Chondrocyte (in vitro differentiated cells): ENCODE measurements at regions not wholly inside any gene's neighbourhood (a gene's known extent, or its start where the extent isn't known, plus 50 kb on each side); places are given as distances from the start of the nearest gene placed in this dataset.
A peak's percentile ranks its signal among the peaks of the same experiment; 100 is the strongest.
"Not testable (repeated sequence)": the region's sequence is repeated elsewhere in the genome, so short reads cannot be mapped to it uniquely, and the experiment has no call there.

Source experiments
- DNase-seq: peaks from one replicate; pipeline ENCODE4 v3.0.0; 2021; ENCODE audit warnings: mixed read lengths, low spot score
- H3K27ac Mint-ChIP-seq: one replicate; pipeline ENCODE4 v1.8.0; 2021; ENCODE audit warnings: mild to moderate bottlenecking, moderate library complexity, mixed read lengths; ENCODE audit not compliant: unreplicated experiment
- H3K27me3 Mint-ChIP-seq: 2 replicates; pipeline ENCODE4 v1.8.0; 2021; ENCODE audit warnings: low read depth, mixed read lengths
- H3K36me3 Mint-ChIP-seq: 2 replicates; pipeline ENCODE4 v1.8.0; 2021; ENCODE audit warnings: low read depth, mixed read lengths
- H3K4me1 Mint-ChIP-seq: 2 replicates; pipeline ENCODE4 v1.8.0; 2021; ENCODE audit warnings: low read depth, mild to moderate bottlenecking, mixed read lengths
- H3K4me3 Mint-ChIP-seq: one replicate; pipeline ENCODE4 v1.8.0; 2021; ENCODE audit warnings: mild to moderate bottlenecking, moderate library complexity, mixed read lengths; ENCODE audit not compliant: unreplicated experiment
- H3K9me3 Mint-ChIP-seq: 2 replicates; pipeline ENCODE4 v1.8.0; 2021; ENCODE audit warnings: low read depth, mixed read lengths
- CTCF ChIP-seq: fragments of 200-600 bp; sonication (generic); IDR thresholded peaks from 2 replicates; pipeline ENCODE4 v1.5.0; 2021; ENCODE audit warnings: antibody characterized with exemption, mild to moderate bottlenecking, moderate library complexity

GRCh38 chr1:82371844-82372498 is 571.2 kb downstream of the ADGRL2 start:
- H3K4me1 Mint-ChIP-seq: peaks cover 22% of the 10 kb centered on the region
- no peak overlapping the region for H3K4me3 Mint-ChIP-seq
- no peak for DNase-seq
- H3K27ac Mint-ChIP-seq: peak overlapping the region; percentile 63
- H3K9me3 Mint-ChIP-seq: peaks cover 3% of the 10 kb centered on the region
- no peak for TF ChIP-seq CTCF
- peaks cover 1% of the 10 kb centered on the region for H3K36me3 Mint-ChIP-seq
- no peaks in the 10 kb centered on the region for H3K27me3 Mint-ChIP-seq

- Mint-ChIP-seq H3K4me1 (peaks cover 10% of the 10 kb centered on the region), H3K4me3 (no peak overlapping the region), H3K9me3 (no peaks in the 10 kb centered on the region), H3K27me3 (no peaks in the 10 kb centered on the region), H3K36me3 (no peaks in the 10 kb centered on the region), H3K27ac (no peak overlapping the region)
- DNase-seq: no peak
- no peak for TF ChIP-seq CTCF
These were observed 566.7 kb downstream of the ADGRL2 start for GRCh38 chr1:82367456-82367855.

- no peak for DNase-seq
- no peak for TF ChIP-seq CTCF
- H3K9me3 Mint-ChIP-seq: no peaks in the 10 kb centered on the region
- no peak overlapping the region for H3K27ac Mint-ChIP-seq
- no peaks in the 10 kb centered on the region for H3K36me3 Mint-ChIP-seq
- H3K4me3 Mint-ChIP-seq: no peak overlapping the region
- H3K27me3 Mint-ChIP-seq: no peaks in the 10 kb centered on the region
- peaks cover 7% of the 10 kb centered on the region for H3K4me1 Mint-ChIP-seq
These were observed 566.0 kb downstream of the ADGRL2 start for GRCh38 chr1:82366689-82367088.

- not testable (repeated sequence) for DNase-seq, H3K27me3 Mint-ChIP-seq, H3K27ac Mint-ChIP-seq
These were observed 558.8 kb downstream of the ADGRL2 start for GRCh38 chr1:82359541-82359940.

GRCh38 chr1:82358706-82359105 is 558.0 kb downstream of the ADGRL2 start:
- not testable (repeated sequence) for H3K27ac Mint-ChIP-seq, H3K4me1 Mint-ChIP-seq, H3K27me3 Mint-ChIP-seq, DNase-seq, H3K36me3 Mint-ChIP-seq, H3K9me3 Mint-ChIP-seq, H3K4me3 Mint-ChIP-seq

More at GRCh38 chr1:82359541-82359940, 558.8 kb downstream of the ADGRL2 start:
- not testable (repeated sequence) for H3K4me3 Mint-ChIP-seq, H3K36me3 Mint-ChIP-seq, H3K9me3 Mint-ChIP-seq, H3K4me1 Mint-ChIP-seq

- not testable (repeated sequence) for H3K36me3 Mint-ChIP-seq, H3K27ac Mint-ChIP-seq, H3K4me1 Mint-ChIP-seq, DNase-seq, H3K27me3 Mint-ChIP-seq, H3K4me3 Mint-ChIP-seq
- peaks cover 11% of the 10 kb centered on the region for H3K9me3 Mint-ChIP-seq
These were observed 553.8 kb downstream of the ADGRL2 start for GRCh38 chr1:82354546-82354945.

GRCh38 chr1:82348487-82348886 is 547.8 kb downstream of the ADGRL2 start:
- Mint-ChIP-seq H3K36me3 (no peaks in the 10 kb centered on the region), H3K27ac (no peak overlapping the region), H3K9me3 (peaks cover 11% of the 10 kb centered on the region), H3K27me3 (no peaks in the 10 kb centered on the region), H3K4me1 (peaks cover 10% of the 10 kb centered on the region), H3K4me3 (no peak overlapping the region)
- no peak for TF ChIP-seq CTCF
- no peak for DNase-seq
